ENCODE measurements at regions not wholly inside any gene's neighbourhood (a gene's known extent, or its start where the extent isn't known, plus 50 kb on each side); places are given as distances from the start of the nearest gene placed in this dataset.

- DNase-seq (ENCODE audit: low spot score) = no peak
These were observed 116.2 kb upstream of the PLAAT1 start for GRCh38 chr3:193124861-193125260.

- no peak for DNase-seq (ENCODE audit: low spot score)
These were observed 111.4 kb upstream of the PLAAT1 start for GRCh38 chr3:193129607-193130006.

DNA sequence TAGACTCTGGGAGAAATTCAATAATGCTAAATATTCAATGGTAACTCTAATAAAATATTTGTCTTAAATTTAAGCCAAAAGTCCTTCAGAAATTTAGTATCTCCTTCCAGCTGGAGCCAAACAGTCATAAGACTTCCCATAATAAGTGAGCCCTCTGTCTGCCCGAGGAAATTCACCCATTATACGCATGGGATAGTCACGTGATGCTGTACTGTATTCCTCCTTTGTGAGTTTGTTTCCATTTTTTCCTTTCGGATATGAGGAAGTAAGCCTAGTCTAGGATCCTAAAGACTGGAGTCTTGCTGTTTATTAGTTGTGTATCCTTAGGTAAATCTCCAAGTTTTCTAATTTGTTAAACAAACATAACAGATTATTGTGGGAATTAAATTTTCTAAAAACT lies 110.4 kb upstream of the PLAAT1 start:
- no peak for DNase-seq (ENCODE audit: low spot score)

DNA sequence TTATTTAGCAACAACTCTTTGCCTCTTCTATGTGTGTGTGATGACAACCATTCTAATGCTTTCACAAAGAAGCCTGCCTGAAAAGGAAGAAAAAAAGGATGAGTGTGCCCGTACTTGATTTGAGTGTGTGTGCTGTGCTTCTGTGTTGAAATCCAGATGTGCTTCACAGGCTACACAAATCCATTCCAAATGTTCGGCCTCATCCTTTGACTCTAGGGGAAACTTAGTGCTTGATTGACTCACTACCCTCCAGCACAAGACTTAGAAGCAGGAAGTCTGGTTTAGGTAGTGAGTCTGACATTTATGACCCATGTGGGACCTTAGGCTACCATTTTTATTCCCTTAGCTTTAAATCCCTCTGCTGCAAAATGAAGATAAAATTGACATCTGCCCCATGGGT lies 108.8 kb upstream of the PLAAT1 start:
- no peak for DNase-seq (ENCODE audit: low spot score)

- DNase-seq (ENCODE audit: low spot score) = no peak
These were observed 108.1 kb upstream of the PLAAT1 start for GRCh38 chr3:193132964-193133363.

DNA sequence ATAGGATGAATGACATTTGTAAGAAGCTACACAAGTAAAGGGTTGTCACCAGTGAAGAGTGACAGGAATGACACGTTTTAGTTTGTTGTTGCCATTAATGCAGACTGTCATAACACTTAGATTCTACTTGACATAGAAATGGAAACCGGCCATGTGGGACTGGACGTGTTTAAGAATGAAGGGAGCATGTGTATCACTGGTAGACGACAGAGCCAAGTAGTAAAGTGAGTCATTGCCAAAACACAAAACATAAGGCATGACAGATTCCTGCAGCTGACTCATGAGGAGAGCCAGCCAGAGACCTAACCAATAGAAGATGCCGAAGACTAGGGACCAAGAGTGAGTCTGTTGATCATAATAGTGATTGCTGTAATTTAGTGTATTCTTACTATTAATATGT lies 106.2 kb upstream of the PLAAT1 start:
- DNase-seq (ENCODE audit: low spot score) = peak; percentile 87

DNA sequence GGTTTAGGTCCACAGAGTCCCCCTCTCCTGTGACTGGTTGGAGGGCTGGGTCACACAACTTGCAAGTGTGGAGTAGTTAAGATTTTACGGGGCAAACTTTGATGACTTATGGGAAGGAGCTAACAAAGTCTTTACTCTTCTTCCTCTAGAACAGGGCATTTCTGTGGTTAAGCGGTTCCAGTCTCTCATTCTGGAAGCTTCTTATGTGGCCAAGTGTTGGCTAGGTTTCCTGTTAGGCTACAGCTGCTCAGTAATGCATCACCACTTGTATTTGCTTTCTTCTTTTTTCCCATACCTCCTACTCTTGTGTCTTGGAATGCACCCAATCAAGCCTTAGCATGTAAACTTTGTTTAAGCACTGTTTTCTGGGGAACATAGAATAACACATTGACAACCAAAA lies 100.6 kb upstream of the PLAAT1 start:
- DNase-seq (ENCODE audit: low spot score) = no peak

GRCh38 chr3:193145248-193145647 lies 95.8 kb upstream of the PLAAT1 start:
- peak; percentile 0 for DNase-seq (ENCODE audit: low spot score)

- peak; percentile 21 for DNase-seq (ENCODE audit: low spot score)
These were observed 92.1 kb upstream of the PLAAT1 start for GRCh38 chr3:193148688-193149473.

GRCh38 chr3:193149998-193150397 lies 91.0 kb upstream of the PLAAT1 start:
- peak; percentile 0 for DNase-seq (ENCODE audit: low spot score)

GRCh38 chr3:193155044-193155781 lies 85.8 kb upstream of the PLAAT1 start:
- DNase-seq (ENCODE audit: low spot score) = peak; percentile 0

GRCh38 chr3:193157051-193157450 lies 84.0 kb upstream of the PLAAT1 start:
- peak; percentile 0 for DNase-seq (ENCODE audit: low spot score)

DNA sequence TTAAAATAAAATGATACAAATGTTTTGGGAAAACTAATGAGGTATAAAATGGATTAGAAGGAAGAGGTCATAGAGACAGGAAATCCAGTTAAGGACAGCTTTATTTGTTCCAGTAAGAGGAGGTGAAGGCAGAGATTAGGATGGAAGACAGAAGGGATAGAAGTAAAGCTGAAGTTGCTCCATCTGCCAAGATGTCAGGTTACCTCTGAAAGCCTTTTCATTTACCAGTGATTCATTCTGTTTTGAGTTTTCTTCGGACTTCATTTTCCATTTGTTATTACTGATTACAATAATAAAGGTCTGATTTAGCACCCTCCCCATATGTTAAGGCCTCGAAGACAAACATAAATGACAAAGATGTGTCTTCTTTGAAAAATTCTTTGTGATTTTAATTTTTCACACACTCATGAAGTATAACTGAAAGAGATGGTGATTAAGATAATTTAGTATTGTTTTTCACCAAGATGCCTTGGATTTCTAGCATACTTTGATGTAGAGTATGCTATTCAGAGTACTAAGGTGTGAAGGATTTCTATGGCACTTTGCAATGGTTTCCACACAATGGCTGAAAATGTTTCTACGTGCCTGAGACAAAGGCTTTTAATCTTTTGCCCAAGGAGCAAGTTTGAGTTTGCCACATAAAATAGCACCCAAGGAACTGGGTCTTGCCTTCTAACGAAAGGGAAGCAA lies 75.4 kb upstream of the PLAAT1 start:
- DNase-seq (ENCODE audit: low spot score) = no peak

DNA sequence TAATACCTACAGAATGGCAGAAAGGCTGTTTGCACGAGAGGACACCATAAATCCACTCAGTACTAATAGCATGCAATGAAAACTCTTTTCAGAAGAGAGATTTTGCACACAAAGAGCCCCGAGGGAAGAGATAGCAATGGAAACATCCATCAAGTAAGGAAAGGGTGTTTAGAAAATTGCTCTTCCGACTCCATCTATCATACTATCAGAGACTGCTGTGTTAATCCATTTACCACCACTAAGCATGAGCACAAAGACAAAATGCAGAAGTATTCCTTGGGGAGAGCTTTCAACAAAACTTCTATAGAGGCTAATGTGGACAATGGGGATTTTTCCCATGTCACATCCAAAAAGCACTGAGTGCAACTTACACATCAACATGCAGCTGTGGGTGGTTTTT lies 72.1 kb upstream of the PLAAT1 start:
- peak; percentile 0 for DNase-seq (ENCODE audit: low spot score)

- peak; percentile 1 for DNase-seq (ENCODE audit: low spot score)
These were observed 66.9 kb upstream of the PLAAT1 start for GRCh38 chr3:193174140-193174539.

GRCh38 chr3:193179332-193180012 lies 61.5 kb upstream of the PLAAT1 start:
- peak; percentile 0 for DNase-seq (ENCODE audit: low spot score)

DNA sequence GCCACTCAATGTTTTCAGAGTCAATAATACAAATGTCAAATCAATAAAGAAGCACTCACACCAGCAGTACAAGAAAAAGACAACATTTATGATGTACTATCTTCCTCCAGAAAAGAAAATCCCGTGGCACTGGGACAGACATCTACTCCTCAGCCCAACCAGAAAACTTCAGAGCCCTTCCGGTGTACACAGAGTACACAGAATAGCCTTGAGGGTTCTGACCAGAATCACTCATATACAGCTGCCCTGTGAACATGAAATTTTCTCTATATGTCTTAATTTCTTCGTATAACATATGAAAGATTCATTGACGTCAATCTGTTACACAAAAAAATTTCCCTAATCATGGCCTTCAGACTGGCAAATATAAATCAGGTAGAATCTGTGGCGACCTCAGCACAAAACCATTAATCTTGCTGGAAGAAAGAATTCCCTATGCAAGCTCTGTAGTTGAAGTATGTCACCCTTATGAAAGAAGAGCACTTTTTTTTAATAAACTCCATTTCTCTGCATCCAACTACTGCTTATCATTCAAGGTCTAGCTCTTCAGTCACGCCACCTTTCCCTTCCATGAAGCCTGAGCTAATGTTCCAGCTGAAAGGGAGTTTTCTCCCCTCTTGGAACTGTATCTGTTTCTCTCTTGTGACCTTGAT lies 53.8 kb upstream of the PLAAT1 start:
- DNase-seq (ENCODE audit: low spot score) = no peak

- DNase-seq (ENCODE audit: low spot score) = peak; percentile 40
These were observed 50.8 kb upstream of the PLAAT1 start for GRCh38 chr3:193190146-193190786.
